ENCODE measurements at regions not wholly inside any gene's neighbourhood (a gene's known extent, or its start where the extent isn't known, plus 50 kb on each side); places are given as distances from the start of the nearest gene placed in this dataset.

GRCh38 chr6:150529646-150530045 is 70.0 kb upstream of the PLEKHG1 start:
- DNase-seq (ENCODE audit: extremely low spot score) = no peak
- POLR2A ChIA-PET = no interaction called here
- TF ChIP-seq SP1 (IDR thresholded peaks at IDR 0.05) (no peak), BHLHE40 (IDR thresholded peaks at IDR 0.05; ENCODE audit: borderline replicate concordance) (no peak), ELF4 (IDR thresholded peaks at IDR 0.05) (no peak), LEF1 (IDR thresholded peaks at IDR 0.05; ENCODE audit: borderline replicate concordance) (no peak), CTBP1 (IDR thresholded peaks at IDR 0.05; ENCODE audit: borderline replicate concordance) (no peak), SUZ12 (IDR thresholded peaks at IDR 0.05) (no peak), TARDBP (IDR thresholded peaks at IDR 0.05) (no peak), NFRKB (IDR thresholded peaks at IDR 0.05) (no peak), FOXK2 (IDR thresholded peaks at IDR 0.05) (no peak), FOXM1 (IDR thresholded peaks at IDR 0.05; ENCODE audit: borderline replicate concordance) (no peak), L3MBTL2 (conservative IDR thresholded peaks at IDR 0.05) (no peak), PKNOX1 (IDR thresholded peaks at IDR 0.05) (no peak), ARNT (IDR thresholded peaks at IDR 0.05) (no peak)
- CTCF ChIA-PET = no interaction called here

DNA sequence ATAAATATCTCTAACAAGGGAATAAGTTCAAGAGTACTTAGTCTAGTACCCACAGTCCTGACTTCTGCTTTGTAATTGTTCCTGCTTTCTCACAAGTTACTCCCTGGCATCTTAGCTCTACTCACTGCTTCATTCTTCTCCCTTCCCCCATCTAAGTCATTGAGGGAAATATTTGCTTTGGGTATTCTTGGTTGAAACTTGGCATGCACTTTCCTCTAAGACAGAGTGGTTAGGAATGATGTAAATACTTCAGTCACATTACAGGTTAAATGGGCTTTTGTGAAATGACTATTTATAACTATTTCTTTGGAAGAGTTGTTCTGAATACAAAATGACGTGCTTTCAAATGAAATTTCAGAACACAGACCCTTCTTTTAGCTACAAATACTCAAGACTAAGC is 67.7 kb upstream of the PLEKHG1 start:
- CTCF ChIA-PET = no interaction called here
- no peak for DNase-seq (ENCODE audit: extremely low spot score)
- POLR2A ChIA-PET = no interaction called here
- TF ChIP-seq CTBP1 (IDR thresholded peaks at IDR 0.05; ENCODE audit: borderline replicate concordance) = no peak
- no peak for TF ChIP-seq ELF4 (IDR thresholded peaks at IDR 0.05)
- no peak for TF ChIP-seq LEF1 (IDR thresholded peaks at IDR 0.05; ENCODE audit: borderline replicate concordance)
- TF ChIP-seq TARDBP (IDR thresholded peaks at IDR 0.05) = no peak
- no peak for TF ChIP-seq SP1 (IDR thresholded peaks at IDR 0.05)

GRCh38 chr6:150534553-150534952 is 65.1 kb upstream of the PLEKHG1 start:
- TF ChIP-seq FOXK2 (IDR thresholded peaks at IDR 0.05) = no peak
- TF ChIP-seq LEF1 (IDR thresholded peaks at IDR 0.05; ENCODE audit: borderline replicate concordance) = no peak
- TF ChIP-seq TARDBP (IDR thresholded peaks at IDR 0.05) = no peak
- no peak for TF ChIP-seq PKNOX1 (IDR thresholded peaks at IDR 0.05)
- TF ChIP-seq SUZ12 (IDR thresholded peaks at IDR 0.05) = no peak
- no peak for TF ChIP-seq FOXM1 (IDR thresholded peaks at IDR 0.05; ENCODE audit: borderline replicate concordance)
- ChIA-PET POLR2A (interaction anchor here (1.0 kb wide), 1 partner anchor 15 kb away, joined by 3 read pairs; no protein-coding TSS in a partner anchor), CTCF (no interaction called here)
- no peak for DNase-seq (ENCODE audit: extremely low spot score)

- CTCF ChIA-PET = no interaction called here
These were observed 64.4 kb upstream of the PLEKHG1 start for GRCh38 chr6:150535151-150535804.

GRCh38 chr6:150535818-150536220 is 63.9 kb upstream of the PLEKHG1 start:
- ChIA-PET CTCF (no interaction called here), POLR2A (no interaction called here)
- no peak for DNase-seq (ENCODE audit: extremely low spot score)
- TF ChIP-seq SP1 (IDR thresholded peaks at IDR 0.05) (no peak), FOXA1 (IDR thresholded peaks at IDR 0.05) (no peak), LEF1 (IDR thresholded peaks at IDR 0.05; ENCODE audit: borderline replicate concordance) (no peak), NFRKB (IDR thresholded peaks at IDR 0.05) (no peak), ARNT (IDR thresholded peaks at IDR 0.05) (no peak), SUZ12 (IDR thresholded peaks at IDR 0.05) (no peak), ZNF384 (IDR thresholded peaks at IDR 0.05) (no peak), FOXK2 (IDR thresholded peaks at IDR 0.05) (no peak), TARDBP (IDR thresholded peaks at IDR 0.05) (no peak), HDGF (IDR thresholded peaks at IDR 0.05; ENCODE audit: borderline replicate concordance) (no peak), BHLHE40 (IDR thresholded peaks at IDR 0.05; ENCODE audit: borderline replicate concordance) (no peak)

More at GRCh38 chr6:150535151-150535804, 64.4 kb upstream of the PLEKHG1 start:
- POLR2A ChIA-PET = interaction anchor here (1.0 kb wide), 1 partner anchor 14 kb away, joined by 3 read pairs; no protein-coding TSS in a partner anchor
- TF ChIP-seq ZNF384 (IDR thresholded peaks at IDR 0.05) = no peak
- TF ChIP-seq HDGF (IDR thresholded peaks at IDR 0.05; ENCODE audit: borderline replicate concordance) = no peak
- TF ChIP-seq FOXA1 (IDR thresholded peaks at IDR 0.05) = no peak
- no peak for TF ChIP-seq L3MBTL2 (conservative IDR thresholded peaks at IDR 0.05)
- no peak for TF ChIP-seq CTBP1 (IDR thresholded peaks at IDR 0.05; ENCODE audit: borderline replicate concordance)
- no peak for TF ChIP-seq SUZ12 (IDR thresholded peaks at IDR 0.05)
- TF ChIP-seq NFRKB (IDR thresholded peaks at IDR 0.05) = no peak
- TF ChIP-seq PKNOX1 (IDR thresholded peaks at IDR 0.05) = no peak
- TF ChIP-seq FOXM1 (IDR thresholded peaks at IDR 0.05; ENCODE audit: borderline replicate concordance) = no peak
- no peak for DNase-seq (ENCODE audit: extremely low spot score)

DNA sequence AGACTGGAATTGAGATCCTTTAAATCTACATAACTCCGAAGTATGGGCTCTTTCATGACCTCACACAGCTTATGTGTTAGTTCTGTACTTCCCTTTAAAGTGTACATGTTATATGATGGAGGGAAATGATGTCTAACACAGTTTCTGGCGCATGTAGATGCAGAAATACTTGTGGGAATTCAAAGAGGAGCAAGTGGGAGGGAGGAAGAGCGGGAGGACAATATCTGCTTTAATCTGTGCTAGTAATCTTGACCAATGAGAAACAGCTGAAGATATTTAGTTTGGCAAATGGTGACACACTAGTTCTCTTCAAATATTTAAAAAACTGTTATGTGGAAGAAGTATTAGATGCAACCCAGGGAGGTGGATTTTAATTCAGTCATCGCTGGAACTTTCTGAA is 62.9 kb upstream of the PLEKHG1 start:
- CTCF ChIA-PET = no interaction called here
- POLR2A ChIA-PET = no interaction called here
- TF ChIP-seq SP1 (IDR thresholded peaks at IDR 0.05) (no peak), FOXA1 (IDR thresholded peaks at IDR 0.05) (no peak), BHLHE40 (IDR thresholded peaks at IDR 0.05; ENCODE audit: borderline replicate concordance) (no peak), ZNF384 (IDR thresholded peaks at IDR 0.05) (no peak), PKNOX1 (IDR thresholded peaks at IDR 0.05) (no peak), HDGF (IDR thresholded peaks at IDR 0.05; ENCODE audit: borderline replicate concordance) (no peak), ELF4 (IDR thresholded peaks at IDR 0.05) (no peak)
- DNase-seq (ENCODE audit: extremely low spot score) = no peak
